CD4-positive, alpha-beta T cell (primary cell): ENCODE measurements at regions not wholly inside any gene's neighbourhood (a gene's known extent, or its start where the extent isn't known, plus 50 kb on each side); places are given as distances from the start of the nearest gene placed in this dataset.

Experiments
- ATAC-seq: fragments of 200-7000 bp; cut with Tn5 transposase; one replicate; pipeline ENCODE4 v1.10.0; 2022; ENCODE audit warnings: mild to moderate bottlenecking; ENCODE audit not compliant: poor library complexity
- CTCF ChIA-PET: fragments of 350-600 bp; sonication (Branson Sonifier 250); formaldehyde crosslinking; loops from one replicate; lab custom pipeline; 2021; ENCODE audit warnings: antibody characterized with exemption, inconsistent platforms; lab: Charles Lee
- POLR2A ChIA-PET: fragments of 350-600 bp; sonication (Branson Sonifier 250); formaldehyde crosslinking; loops from one replicate; lab custom pipeline; 2021; ENCODE audit warnings: antibody characterized with exemption, inconsistent platforms; lab: Charles Lee
- DNase-seq, 14 experiments: peaks; one replicate each; pipeline ENCODE4 v3.0.0-alpha.2; 2013 to 2020; ENCODE audit warnings: mixed read lengths in 2 of 14
- H3K27ac ChIP-seq, 2 donors: one replicate each; pipeline versions ENCODE4 v1.5.1 to v1.7.0; 2013; ENCODE audit warnings: low read length in 2 of 2, low read depth in 1 of 2, mild to moderate bottlenecking in 1 of 2
- H3K27me3 ChIP-seq, 2 experiments: 1 replicate in 1 of 2; 2 replicates in 1 of 2; pipeline versions ENCODE4 v1.6.1 to v1.7.0; 2013; ENCODE audit warnings: low read length in 2 of 2, control low read depth in 1 of 2, mild to moderate bottlenecking in 1 of 2, moderate library complexity in 1 of 2; ENCODE audit not compliant: insufficient read depth in 2 of 2, control insufficient read depth in 1 of 2
- H3K36me3 ChIP-seq: one replicate; pipeline ENCODE4 v1.6.1; 2013; ENCODE audit warnings: low read length, control low read depth; ENCODE audit not compliant: insufficient read depth
- H3K4me1 ChIP-seq: one replicate; pipeline ENCODE4 v1.6.1; 2013; ENCODE audit warnings: low read length, control low read depth; ENCODE audit not compliant: insufficient read depth
- H3K4me3 ChIP-seq: one replicate; pipeline ENCODE4 v1.5.1; 2013; ENCODE audit warnings: mild to moderate bottlenecking, low read length, moderate library complexity
- H3K9me3 ChIP-seq, 2 experiments: 1 replicate in 1 of 2; 2 replicates in 1 of 2; pipeline versions ENCODE4 v1.6.1 to v1.7.0; 2013; ENCODE audit warnings: low read length in 2 of 2, mild to moderate bottlenecking in 2 of 2, control low read depth in 1 of 2, moderate library complexity in 1 of 2; ENCODE audit not compliant: control insufficient read depth in 1 of 2, insufficient read depth in 1 of 2
- H3K27ac Mint-ChIP-seq: one replicate; pipeline ENCODE4 v1.8.0; 2020; ENCODE audit warnings: mixed read lengths
- H3K27me3 Mint-ChIP-seq: one replicate; pipeline ENCODE4 v1.8.0; 2021; ENCODE audit warnings: mixed read lengths
- H3K36me3 Mint-ChIP-seq: one replicate; pipeline ENCODE4 v1.8.0; 2021; ENCODE audit warnings: low read depth, mixed read lengths
- H3K4me1 Mint-ChIP-seq: one replicate; pipeline ENCODE4 v1.8.0; 2021; ENCODE audit warnings: low read depth, mixed read lengths
- H3K4me3 Mint-ChIP-seq: one replicate; pipeline ENCODE4 v1.8.0; 2020; ENCODE audit warnings: mild to moderate bottlenecking, mixed read lengths
- H3K9me3 Mint-ChIP-seq: one replicate; pipeline ENCODE4 v1.8.0; 2020; ENCODE audit warnings: mixed read lengths
- intact Hi-C, 2 experiments: fragments of 100-400 bp; cut with DNase I in 1 of 2; cut with micrococcal nuclease in 1 of 2; formaldehyde crosslinking; loops; one replicate each; pipeline versions ENCODE4 v1.15.1 to v1.9.0; 2023 to 2025; cut with DNase I, micrococcal nuclease
- TF ChIP-seq, protein P1 (sequence below): fragments of 200-600 bp; IDR thresholded peaks from one replicate; pipeline ENCODE4 v1.8.0; 2022; ENCODE audit warnings: antibody characterized with exemption, mild to moderate bottlenecking

DNA sequence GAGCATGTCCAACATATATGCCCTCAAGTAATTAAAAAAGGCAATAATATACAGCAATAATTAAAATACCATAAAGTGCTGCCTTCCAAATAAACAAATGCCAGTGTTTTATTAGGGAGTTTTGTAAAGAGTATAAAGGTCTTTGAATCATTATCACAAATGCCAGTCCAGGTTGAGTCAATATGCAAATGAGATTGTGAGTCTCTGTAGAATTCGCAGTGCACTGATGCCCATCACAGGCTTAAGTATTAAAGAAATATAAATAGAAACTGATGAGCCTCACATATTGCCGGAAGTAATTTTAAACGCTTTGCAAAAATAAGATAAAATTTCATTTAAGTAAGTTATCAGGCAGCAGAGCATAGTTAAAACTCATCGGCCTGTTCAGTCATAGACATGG is 205.0 kb upstream of the TECRL start:
- Histone ChIP-seq H3K9me3 (no peaks in the 10 kb centered on the region), H3K4me1 (no peaks in the 10 kb centered on the region), H3K4me3 (no peak overlapping the region), H3K27ac (no peak overlapping the region), H3K36me3 (no peaks in the 10 kb centered on the region), H3K27me3 (no peaks in the 10 kb centered on the region)
- ATAC-seq (no peak), DNase-seq (no peak)
- TF ChIP-seq, protein P1, sequence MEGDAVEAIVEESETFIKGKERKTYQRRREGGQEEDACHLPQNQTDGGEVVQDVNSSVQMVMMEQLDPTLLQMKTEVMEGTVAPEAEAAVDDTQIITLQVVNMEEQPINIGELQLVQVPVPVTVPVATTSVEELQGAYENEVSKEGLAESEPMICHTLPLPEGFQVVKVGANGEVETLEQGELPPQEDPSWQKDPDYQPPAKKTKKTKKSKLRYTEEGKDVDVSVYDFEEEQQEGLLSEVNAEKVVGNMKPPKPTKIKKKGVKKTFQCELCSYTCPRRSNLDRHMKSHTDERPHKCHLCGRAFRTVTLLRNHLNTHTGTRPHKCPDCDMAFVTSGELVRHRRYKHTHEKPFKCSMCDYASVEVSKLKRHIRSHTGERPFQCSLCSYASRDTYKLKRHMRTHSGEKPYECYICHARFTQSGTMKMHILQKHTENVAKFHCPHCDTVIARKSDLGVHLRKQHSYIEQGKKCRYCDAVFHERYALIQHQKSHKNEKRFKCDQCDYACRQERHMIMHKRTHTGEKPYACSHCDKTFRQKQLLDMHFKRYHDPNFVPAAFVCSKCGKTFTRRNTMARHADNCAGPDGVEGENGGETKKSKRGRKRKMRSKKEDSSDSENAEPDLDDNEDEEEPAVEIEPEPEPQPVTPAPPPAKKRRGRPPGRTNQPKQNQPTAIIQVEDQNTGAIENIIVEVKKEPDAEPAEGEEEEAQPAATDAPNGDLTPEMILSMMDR: no peak
- no peak overlapping the region for H3K4me3 Mint-ChIP-seq
- H3K36me3 Mint-ChIP-seq: no peaks in the 10 kb centered on the region
- H3K27me3 Mint-ChIP-seq: no peaks in the 10 kb centered on the region
- POLR2A ChIA-PET: no interaction called here
- intact Hi-C loops: no loop called here
- peaks cover 3% of the 10 kb centered on the region for H3K9me3 Mint-ChIP-seq
- no peak overlapping the region for H3K27ac Mint-ChIP-seq
- H3K4me1 Mint-ChIP-seq: no peaks in the 10 kb centered on the region
- CTCF ChIA-PET: no interaction called here

- ChIA-PET CTCF (no interaction called here), POLR2A (no interaction called here)
- no peak overlapping the region for H3K27ac Mint-ChIP-seq
- no peaks in the 10 kb centered on the region for H3K36me3 Mint-ChIP-seq
- Histone ChIP-seq H3K4me1 (no peaks in the 10 kb centered on the region), H3K27me3 (no peaks in the 10 kb centered on the region), H3K4me3 (no peak overlapping the region), H3K36me3 (no peaks in the 10 kb centered on the region), H3K27ac (no peak overlapping the region), H3K9me3 (no peaks in the 10 kb centered on the region)
- H3K4me1 Mint-ChIP-seq: no peaks in the 10 kb centered on the region
- TF ChIP-seq, protein P1: no peak
- H3K27me3 Mint-ChIP-seq: no peaks in the 10 kb centered on the region
- peaks cover 3% of the 10 kb centered on the region for H3K9me3 Mint-ChIP-seq
- no peak for ATAC-seq
- H3K4me3 Mint-ChIP-seq: no peak overlapping the region
- intact Hi-C loops: no loop called here
- no peak for DNase-seq
Measured at GRCh38 chr4:64613046-64613445, 203.8 kb upstream of the TECRL start.

GRCh38 chr4:64598066-64598465 is 188.8 kb upstream of the TECRL start:
- Mint-ChIP-seq H3K27ac (no peak overlapping the region), H3K4me1 (no peaks in the 10 kb centered on the region), H3K36me3 (no peaks in the 10 kb centered on the region), H3K27me3 (no peaks in the 10 kb centered on the region), H3K9me3 (no peaks in the 10 kb centered on the region), H3K4me3 (no peak overlapping the region)
- no peak for ATAC-seq
- intact Hi-C loops: no loop called here
- ChIA-PET POLR2A (no interaction called here), CTCF (no interaction called here)
- Histone ChIP-seq H3K36me3 (no peaks in the 10 kb centered on the region), H3K9me3 (no peaks in the 10 kb centered on the region), H3K27me3 (no peaks in the 10 kb centered on the region), H3K27ac (no peak overlapping the region), H3K4me1 (no peaks in the 10 kb centered on the region), H3K4me3 (no peak overlapping the region)
- no peak for DNase-seq
- TF ChIP-seq, protein P1: no peak
